Stimulated activated CD4-positive, alpha-beta T cell treated with anti-CD3 and anti-CD28 coated beads, TNF-alpha, amount 100 ng/mL, for 4 hours (primary cell): ENCODE measurements at regions not wholly inside any gene's neighbourhood (a gene's known extent, or its start where the extent isn't known, plus 50 kb on each side); places are given as distances from the start of the nearest gene placed in this dataset.
"Not testable (repeated sequence)": the region's sequence is repeated elsewhere in the genome, so short reads cannot be mapped to it uniquely, and the experiment has no call there.

Experiments
- DNase-seq, 3 experiments: peaks; one replicate each; pipeline ENCODE4 v3.0.0-alpha.2; 2020; ENCODE audit warnings: low read depth in 3 of 3

DNA sequence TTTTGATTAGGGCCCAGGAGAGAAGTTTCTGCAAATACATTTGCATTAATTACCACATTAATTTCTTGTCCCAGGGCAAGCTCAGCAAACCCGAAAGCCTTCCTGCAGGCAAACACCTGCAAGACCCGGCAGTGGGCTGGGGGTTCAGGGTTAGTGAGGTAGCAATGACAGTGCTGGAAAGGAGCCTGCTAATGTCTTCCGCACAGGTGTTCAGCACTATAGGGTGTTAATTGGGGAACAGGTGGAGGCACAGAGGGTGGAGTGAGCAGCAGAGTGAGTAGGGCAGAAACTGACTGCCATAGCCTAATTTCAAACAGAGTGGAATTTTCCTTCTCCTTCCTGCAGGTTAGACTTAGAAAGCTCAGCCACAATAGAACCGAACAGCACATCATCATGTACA, 50.9 kb upstream of the UBASH3B start:
- no peak for DNase-seq

DNA sequence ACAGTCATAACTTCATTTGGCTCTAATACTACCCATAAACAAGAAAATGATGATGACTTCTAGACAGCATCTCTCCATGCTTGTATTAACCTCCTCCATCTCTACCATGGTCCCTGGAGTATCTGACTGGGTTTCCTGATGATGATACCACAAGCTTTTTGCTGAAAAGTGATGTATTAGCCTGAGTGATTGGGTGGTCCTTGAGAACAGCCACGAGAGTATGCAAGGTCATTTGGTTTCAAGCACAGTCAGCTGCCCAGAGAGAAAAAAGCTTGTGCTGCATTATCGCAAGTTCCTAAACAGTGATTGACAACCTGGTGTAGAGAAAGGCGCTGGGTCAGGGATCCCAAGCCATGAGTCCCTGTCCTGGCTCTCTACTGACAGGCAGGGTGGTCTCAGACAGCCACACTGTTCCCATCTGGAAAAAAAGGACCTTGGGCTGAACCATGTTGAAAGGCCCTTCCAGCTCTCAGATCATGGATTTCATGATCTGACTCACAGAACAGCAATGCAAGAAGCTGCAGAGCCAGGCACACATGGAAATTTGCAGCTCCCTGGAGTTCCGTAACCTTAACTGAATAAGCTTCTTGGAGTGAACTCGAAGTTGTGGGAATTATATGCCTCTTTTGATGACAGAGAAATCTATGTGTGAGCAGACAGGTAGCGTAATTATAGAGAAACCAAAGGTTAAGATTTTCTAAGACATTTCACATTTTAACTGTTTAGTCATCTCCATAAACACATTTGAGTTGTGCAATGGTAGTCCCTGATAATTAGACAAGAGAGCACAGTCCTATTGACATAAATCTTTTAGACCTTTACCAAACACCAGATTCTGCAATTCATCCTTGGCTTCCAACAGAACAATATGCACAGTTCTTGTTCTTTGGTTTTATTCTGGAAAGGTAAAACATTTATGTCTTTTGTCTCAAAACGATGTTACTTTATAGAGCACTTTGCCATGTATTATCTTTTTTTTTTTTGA, 54.1 kb upstream of the UBASH3B start:
- no peak for DNase-seq

DNA sequence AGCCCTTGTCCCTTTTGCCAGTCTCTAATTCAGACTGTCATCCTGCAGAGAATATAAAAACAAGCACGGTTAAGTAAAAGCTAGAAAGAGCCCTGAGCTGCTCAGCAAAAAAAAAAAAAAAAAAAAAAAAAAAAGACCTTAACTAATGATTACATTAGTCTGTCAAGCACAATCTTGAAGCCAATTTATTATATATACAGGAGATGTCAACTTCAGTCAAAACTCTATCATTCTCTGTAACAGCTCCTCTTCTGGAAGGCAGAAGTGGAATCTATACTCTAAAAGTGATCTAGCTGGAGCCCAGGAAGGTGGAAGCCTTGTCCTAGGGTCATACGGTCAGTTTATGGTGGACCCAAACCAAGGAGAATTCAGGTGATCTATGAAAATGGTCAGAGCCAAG, 55.2 kb upstream of the UBASH3B start:
- DNase-seq: no peak

DNA sequence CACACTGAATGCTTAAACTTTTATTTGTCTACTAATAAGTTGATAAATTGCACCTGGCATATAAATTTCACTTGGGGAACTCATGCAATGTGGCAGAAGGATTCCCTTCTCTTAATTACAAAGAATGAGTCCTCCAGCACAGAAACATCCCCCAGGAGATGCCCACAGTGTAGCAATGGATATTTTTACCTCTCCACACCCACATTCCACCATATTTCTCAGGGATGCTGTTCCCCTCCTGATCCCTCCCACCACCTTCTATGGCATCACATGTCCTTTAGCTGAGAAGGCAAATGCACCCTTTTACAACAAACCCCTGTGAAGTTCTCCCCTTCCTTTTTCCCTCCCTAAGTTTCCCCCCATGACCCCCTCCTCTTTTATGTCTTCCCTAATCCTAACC, 56.1 kb upstream of the UBASH3B start:
- DNase-seq: no peak

DNA sequence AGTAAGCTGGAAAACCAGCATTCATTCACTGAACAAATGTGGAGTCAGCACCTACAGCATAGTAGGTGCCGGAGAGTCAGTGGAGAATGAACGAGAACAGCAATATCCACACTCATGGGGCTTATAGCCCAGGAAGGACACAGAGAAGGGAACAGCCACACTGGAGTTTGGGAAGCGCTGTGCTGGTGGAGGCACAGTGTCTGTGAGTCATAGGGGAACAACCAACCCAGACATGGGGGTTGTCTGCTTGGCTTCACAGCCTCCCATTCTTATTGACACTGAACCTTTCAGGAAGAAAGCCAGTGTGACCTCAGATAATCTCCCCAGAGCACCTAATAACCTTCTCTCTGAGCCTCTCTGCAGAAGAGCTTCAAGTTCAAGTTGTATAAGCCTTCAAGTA, 56.6 kb upstream of the UBASH3B start:
- DNase-seq: no peak

DNA sequence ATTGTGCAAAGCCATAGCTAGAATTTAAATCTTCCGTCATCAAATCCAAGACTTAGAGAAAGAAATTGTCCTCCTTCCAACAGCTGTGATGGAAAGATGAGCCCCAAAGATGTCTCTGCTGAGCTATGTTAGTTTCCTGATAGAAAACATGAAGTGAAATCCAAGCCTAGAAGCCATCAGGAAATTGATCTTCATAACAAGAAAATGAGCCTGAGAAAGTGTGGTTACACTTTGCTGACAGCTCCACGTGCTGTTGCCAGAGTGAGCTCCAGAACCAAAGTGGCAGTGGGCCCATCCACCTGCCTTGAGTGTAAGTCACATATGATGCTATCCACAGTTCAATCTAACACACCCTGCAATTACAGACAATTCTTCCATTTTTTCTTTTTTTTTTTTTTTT, 58.0 kb upstream of the UBASH3B start:
- no peak for DNase-seq

DNA sequence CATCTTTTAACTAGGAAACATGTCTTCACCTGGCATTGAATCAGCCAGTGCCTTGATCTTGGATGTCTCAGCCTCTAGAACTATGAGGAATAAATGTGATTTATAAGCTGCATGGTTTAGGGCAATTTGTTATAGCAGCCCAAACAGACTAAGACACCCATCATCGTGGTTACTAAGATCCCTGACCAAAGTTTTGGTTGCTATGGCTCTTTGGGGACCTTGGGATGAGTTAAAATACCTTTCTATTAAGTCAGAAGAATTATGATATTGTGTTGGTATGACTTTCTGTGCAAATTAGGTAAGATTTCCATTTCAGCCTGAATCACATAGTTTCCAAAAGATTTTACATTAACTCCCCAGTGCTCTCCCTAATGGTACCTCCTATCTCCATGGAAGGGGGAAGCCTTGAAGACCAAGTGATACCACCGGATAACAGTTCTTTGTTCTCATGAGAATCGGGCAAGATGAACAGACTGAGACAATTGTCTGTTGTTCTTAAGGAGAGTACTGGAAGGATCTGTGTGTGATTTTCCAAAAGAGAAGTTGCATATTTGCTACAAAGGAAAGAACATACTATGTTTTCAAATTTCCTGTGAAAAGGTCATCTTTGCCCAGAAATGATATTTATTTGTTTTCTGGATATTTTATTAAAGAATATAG, 60.4 kb upstream of the UBASH3B start:
- DNase-seq: no peak

DNA sequence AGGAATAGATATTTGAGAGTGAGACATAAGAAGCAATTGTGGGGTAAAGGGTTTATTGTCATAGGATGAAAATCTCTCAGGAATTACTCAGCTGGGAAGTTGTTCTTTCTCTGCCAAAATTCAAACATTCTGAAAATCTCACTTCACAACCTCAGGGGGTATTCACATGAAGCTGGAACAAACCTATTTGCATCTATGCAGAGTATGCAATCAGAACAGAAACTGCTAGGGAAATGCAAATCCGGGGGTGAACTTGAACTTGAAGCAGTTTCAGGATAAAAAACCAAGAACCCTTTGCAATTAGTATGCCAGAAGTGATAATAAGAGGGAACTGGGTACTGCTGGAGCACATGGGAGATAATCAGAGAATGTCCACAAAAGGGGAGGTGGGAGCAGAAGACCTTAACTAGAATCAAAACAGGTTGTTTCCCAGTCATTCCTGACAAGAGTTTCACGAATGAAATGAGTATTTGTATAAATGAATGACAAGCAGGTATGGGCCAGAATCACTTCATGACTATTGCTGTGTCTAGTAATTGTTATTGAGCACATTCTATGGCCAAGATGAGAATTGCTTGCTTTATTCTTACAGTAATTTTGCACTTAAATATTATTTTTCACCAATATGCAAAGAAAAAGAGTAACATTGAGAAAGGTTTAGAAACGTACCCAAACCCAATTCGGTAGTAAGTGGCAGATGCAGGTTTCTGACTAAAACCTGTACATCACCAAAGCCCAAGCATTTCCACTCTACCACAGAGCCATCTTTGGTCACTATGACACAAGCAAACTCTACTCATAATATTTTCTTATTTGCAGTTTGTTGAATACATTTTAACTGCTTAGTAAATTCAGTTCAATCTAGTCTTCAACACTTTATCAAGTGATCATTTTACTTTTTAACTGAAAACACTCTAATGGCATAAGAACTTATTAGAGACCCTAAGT, 61.8 kb upstream of the UBASH3B start:
- no peak for DNase-seq

DNA sequence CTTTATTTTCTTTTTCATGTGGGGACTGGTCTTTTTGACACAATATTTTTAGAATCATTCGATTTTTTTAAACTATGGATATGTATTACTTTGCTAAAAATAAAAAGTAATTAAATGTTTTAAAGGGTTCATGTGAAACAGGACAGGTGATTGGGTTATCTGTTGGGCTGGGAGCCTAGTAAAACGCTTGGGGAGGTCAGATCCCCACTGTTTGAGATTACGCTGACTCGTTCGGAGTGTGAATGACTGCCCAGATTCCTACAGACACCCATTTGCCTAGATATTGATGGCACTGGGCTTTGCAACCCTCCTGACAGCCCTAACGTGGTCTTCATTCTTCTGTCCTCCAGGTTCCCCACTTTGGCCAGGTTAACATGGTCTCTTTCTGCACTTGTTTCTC, 62.9 kb upstream of the UBASH3B start:
- no peak for DNase-seq

DNA sequence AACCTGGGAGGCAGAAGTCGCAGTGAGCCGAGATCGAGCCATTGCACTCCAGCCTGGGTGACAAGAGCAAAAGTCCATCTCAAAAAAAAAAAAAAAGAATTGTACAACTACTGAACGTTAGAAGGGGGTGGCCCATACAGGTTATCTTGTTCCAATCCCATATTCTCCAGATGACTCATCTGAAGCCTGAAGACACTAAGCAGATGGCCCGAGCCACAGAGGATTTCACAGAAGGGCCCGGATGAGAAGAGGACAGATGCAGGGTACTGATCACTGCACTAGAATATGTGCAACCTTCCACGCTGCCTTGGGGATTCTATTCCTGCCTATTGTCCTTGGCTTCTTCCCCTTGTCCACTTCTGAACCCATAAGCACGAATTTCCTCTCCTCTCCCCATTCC, 70.9 kb upstream of the UBASH3B start:
- no peak for DNase-seq

DNA sequence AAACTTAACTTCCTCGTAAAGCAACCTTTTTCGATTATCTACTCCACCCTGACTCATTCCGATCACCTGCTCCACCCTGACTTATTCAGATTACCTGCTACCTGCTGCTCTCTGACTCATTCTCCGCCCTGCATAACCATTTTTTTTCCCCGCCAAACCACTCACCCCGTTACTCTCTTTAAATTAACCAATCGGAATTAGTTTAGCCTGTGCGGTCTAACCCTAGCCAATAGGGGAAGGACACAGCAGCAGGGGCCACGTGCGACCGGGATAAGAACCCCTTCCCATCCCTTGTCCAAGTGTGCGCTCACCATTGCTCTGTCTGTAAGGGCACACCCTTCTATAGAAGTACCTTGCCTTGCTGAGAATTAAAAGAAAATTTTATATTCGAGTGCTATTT, 75.5 kb upstream of the UBASH3B start:
- not testable (repeated sequence) for DNase-seq

DNA sequence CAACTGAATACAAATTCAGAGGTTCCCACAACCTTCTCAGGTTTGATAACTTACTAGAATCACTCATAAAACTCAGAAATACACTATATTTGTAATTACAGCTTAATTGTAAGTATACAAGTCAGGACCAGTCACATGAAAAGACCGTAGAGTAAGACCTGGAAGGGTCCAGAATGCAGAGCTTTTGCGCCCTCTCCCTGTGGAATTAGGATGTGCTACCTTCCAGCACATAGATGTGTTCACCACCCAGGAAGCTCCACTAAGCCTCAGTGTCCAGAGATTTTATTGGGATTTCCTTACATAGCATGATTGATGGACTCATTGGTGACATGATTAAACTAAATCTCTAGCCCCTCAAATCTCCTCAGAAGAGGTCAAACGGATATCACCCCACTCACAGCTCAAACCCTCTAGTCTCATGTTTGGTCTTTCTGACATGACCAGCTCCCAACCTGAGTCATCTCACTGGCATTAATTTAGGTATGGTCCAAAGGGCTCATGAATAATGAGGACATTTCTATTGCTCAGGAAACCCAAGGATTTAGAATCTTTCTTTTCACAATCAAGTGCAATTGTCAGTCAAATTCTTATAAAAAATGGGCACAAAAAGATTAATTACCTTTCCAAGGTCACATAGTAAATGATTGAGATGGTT, 77.2 kb upstream of the UBASH3B start:
- no peak for DNase-seq

DNA sequence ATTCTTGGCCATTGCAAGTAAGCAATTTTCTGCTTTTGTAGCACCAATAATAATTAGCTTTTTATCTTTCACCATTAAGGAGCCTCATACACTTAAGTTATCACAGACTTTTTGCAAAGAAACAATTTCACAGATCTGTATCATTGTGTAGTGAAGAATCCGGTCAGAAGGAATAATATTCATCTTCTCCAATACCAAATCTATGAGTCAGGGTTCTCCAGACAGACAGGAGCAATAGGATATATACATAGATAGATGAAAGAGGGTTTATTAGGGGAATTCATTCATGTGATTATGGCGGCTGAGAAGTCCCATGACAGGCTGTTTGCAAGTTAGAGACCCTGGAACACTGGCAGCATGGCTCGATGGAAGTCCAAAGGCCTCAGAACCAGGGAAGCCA, 82.9 kb upstream of the UBASH3B start:
- DNase-seq: no peak

DNA sequence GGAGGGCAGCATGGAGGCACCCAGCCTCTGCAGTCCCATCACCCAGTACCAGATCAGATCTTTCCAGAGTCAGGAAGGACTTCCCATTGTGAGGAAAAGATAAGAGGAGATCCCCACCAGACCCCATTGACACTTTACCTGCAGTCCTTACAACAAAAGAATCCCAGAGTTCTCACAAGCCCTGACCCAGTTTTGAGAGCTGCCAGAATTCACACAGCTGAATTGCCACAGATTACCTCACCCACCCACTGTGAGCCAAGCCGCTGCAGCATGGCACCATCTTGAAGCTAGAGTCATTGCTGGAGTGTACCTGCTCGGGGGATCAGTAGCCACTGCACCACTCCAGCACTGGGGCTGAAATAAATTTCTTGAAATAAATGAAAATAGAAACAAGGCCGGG, 91.8 kb upstream of the UBASH3B start:
- DNase-seq: no peak

DNA sequence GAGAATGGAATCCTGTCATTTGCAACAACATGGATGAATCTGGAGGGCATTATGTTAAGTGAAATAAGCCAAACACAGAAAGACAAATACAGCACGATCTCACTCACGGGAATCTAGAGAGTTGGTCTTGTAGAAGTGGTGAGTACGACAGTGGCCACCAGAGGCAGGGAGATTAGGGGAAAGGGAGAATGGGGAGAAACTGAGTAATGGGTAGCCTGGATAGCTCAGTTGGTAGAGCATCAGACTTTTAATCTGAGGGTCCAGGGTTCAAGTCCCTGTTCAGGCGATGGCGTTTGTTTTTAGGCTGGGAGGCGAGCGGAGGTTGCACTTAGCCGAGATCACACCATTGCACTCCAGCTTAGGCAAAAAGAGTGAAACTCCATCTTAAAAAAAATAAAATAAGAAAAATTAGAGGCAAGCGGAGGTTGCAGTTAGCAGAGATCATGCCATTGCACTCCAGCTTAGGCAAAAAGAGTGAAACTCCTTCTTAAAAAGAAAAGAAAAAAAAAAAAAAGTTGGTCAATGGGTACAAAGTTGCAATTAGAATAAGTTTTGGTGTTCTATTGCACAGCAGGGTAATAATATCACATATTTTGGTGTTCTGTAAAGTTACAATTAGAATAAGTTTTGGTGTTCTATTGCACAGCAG, 95.7 kb upstream of the UBASH3B start:
- no peak for DNase-seq

DNA sequence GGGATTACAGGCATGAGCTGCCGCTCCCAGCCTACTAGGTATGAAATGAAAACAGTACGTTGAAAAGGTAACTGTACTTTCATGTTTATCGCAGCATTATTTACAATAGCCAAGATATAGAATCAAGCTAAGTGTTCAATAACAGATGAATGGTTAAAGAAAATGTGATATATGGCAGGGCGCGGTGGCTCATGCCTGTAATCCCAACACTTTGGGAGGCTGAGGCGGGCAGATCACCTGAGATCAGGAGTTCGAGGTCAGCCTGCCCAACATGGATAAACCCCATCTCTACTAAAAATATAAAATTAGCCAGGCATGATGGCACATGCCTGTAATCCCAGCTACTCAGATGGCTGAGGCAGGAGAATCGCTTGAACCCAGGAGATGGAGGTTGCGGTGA, 96.3 kb upstream of the UBASH3B start:
- not testable (repeated sequence) for DNase-seq

DNA sequence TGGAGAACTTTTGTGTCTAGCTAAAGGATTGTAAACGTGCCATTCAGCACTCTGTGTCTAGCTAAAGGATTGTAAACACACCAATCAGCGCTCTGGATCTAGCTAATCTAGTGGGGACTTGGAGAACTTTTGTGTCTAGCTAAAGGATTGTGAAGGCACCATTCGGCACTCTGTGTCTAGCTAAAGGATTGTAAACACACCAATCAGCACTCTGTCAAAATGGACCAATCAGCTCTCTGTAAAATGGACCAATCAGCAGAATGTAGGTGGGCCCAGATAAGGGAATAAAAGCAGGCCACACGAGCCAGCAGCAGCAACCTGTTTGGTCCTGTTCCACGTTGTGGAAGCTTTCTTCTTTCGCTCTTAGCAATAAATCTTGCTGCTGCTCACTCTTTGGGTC, 98.4 kb upstream of the UBASH3B start:
- not testable (repeated sequence) for DNase-seq

DNA sequence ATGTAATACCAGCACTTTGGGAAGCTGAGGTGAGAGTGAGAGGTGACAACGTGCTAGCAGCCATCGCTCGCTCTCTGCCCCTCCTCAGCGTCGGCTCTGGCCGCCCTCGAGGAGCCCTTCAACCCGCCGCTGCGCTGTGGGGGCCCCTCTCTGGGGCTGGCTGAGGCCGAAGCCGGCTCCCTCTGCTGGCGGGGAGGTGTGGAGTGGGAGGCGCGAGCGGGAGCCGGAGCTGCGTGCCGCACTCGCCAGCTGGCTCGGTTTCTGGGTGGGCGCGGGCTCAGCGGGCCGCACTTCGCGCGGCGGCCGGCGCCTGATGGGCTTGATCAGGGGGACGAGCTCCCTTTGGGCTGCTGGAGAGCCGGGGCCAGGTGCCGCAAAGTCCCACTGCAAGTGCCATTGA, 98.9 kb upstream of the UBASH3B start:
- DNase-seq: no peak

DNA sequence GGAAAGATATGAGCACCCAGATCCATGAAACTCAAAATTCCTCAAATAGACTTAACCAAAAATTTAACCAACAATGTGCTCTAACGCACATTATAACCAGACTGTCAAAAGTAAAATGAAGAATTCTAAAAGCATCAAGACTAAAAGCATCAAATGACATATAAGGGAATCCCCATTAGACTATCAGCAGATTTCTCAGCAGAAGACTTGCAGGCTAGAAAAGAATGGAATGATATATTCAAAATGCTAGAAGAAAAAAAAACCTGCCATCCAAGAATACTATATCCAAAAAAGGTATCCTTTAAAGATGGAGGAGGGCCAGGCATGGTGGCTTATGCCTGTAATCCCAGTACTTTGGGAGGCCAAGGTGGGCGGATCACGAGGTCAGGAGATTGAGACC, 117.5 kb upstream of the UBASH3B start:
- DNase-seq: no peak

DNA sequence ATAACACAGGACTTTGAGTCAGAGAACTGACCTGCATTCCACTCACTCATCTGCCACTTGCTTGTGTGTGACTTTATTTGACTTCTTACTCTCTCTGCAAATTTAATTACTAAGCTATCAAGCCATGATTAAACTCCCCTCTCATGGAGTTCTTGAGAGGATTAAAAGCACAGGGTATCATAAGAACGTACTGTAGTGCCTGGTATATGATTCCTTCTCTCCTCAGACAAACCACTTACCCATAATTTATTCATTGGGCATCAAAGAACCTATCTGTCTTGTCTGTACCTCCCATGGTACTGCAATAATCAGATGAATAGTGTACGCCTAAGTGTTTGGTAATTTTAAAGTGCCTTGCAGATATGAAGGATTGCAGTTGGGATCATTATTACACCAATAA, 130.6 kb upstream of the UBASH3B start:
- no peak for DNase-seq
